Naive B cell (primary cell): ENCODE measurements at regions not wholly inside any gene's neighbourhood (a gene's known extent, or its start where the extent isn't known, plus 50 kb on each side); places are given as distances from the start of the nearest gene placed in this dataset.
"Not testable (repeated sequence)": the region's sequence is repeated elsewhere in the genome, so short reads cannot be mapped to it uniquely, and the experiment has no call there.

Experiments
- ATAC-seq, 2 donors: fragments of 150-1000 bp; cut with Tn5 transposase; 2 replicates each; pipeline ENCODE4 v1.10.0; 2021; ENCODE audit warnings: low read depth in 2 of 2, mild to moderate bottlenecking in 2 of 2, moderate library complexity in 2 of 2
- DNase-seq: peaks from one replicate; pipeline ENCODE4 v3.0.0; 2022
- H3K27ac Mint-ChIP-seq, 6 donors: one replicate each; pipeline ENCODE4 v1.8.0; 2020 to 2022; ENCODE audit warnings: mild to moderate bottlenecking in 6 of 6, mixed read lengths in 6 of 6, moderate library complexity in 5 of 6, inconsistent platforms in 2 of 6
- H3K27me3 Mint-ChIP-seq, 3 donors: one replicate each; pipeline ENCODE4 v1.8.0; 2021 to 2022; ENCODE audit warnings: mixed read lengths in 3 of 3, mild to moderate bottlenecking in 1 of 3
- H3K36me3 Mint-ChIP-seq, 2 donors: one replicate each; pipeline ENCODE4 v1.8.0; 2020 to 2022; ENCODE audit warnings: mixed read lengths in 2 of 2, inconsistent platforms in 1 of 2, mild to moderate bottlenecking in 1 of 2
- H3K4me1 Mint-ChIP-seq, 3 donors: one replicate each; pipeline ENCODE4 v1.8.0; 2020 to 2022; ENCODE audit warnings: mixed read lengths in 3 of 3, inconsistent platforms in 1 of 3, mild to moderate bottlenecking in 1 of 3, moderate library complexity in 1 of 3
- H3K4me3 Mint-ChIP-seq, 8 donors: one replicate each; pipeline ENCODE4 v1.8.0; 2020 to 2022; ENCODE audit warnings: mild to moderate bottlenecking in 8 of 8, mixed read lengths in 8 of 8, moderate library complexity in 8 of 8, inconsistent platforms in 2 of 8
- H3K9me3 Mint-ChIP-seq, 7 donors: one replicate each; pipeline ENCODE4 v1.8.0; 2020 to 2022; ENCODE audit warnings: mixed read lengths in 7 of 7, mild to moderate bottlenecking in 5 of 7, inconsistent platforms in 2 of 7, moderate library complexity in 1 of 7

GRCh38 chr2:116510117-116510671 lies 1304.3 kb upstream of the DDX18 start:
- Mint-ChIP-seq H3K4me1 (no peaks in the 10 kb centered on the region), H3K9me3 (peaks cover 0 to 5% (median 1%) of the 10 kb centered on the region in 7 donors), H3K27ac (no peak overlapping the region), H3K4me3 (no peak overlapping the region), H3K36me3 (no peaks in the 10 kb centered on the region), H3K27me3 (no peaks in the 10 kb centered on the region)
- DNase-seq (no peak), ATAC-seq (no peak)

- ATAC-seq (no peak), DNase-seq (no peak)
- Mint-ChIP-seq H3K4me1 (no peaks in the 10 kb centered on the region), H3K4me3 (no peak overlapping the region), H3K36me3 (no peaks in the 10 kb centered on the region), H3K27me3 (no peaks in the 10 kb centered on the region), H3K27ac (no peak overlapping the region), H3K9me3 (peaks cover 0 to 5% (median 1%) of the 10 kb centered on the region in 7 donors)
Observed at GRCh38 chr2:116511426-116511825, 1303.1 kb upstream of the DDX18 start.

- Mint-ChIP-seq H3K36me3 (no peaks in the 10 kb centered on the region), H3K4me1 (no peaks in the 10 kb centered on the region), H3K27me3 (no peaks in the 10 kb centered on the region), H3K4me3 (no peak overlapping the region), H3K9me3 (peaks cover 0 to 14% (median 0%) of the 10 kb centered on the region in 7 donors), H3K27ac (no peak overlapping the region)
- no peak for DNase-seq
- no peak for ATAC-seq
Observed at GRCh38 chr2:116513991-116514390, 1300.5 kb upstream of the DDX18 start.

- H3K4me1 Mint-ChIP-seq, result no peaks in the 10 kb centered on the region
- DNase-seq (no peak), ATAC-seq (no peak)
- H3K36me3 Mint-ChIP-seq, result no peaks in the 10 kb centered on the region
- H3K9me3 Mint-ChIP-seq, result peaks cover 0 to 24% (median 6%) of the 10 kb centered on the region in 7 donors
- H3K27ac Mint-ChIP-seq, result no peak overlapping the region
- H3K27me3 Mint-ChIP-seq, result no peaks in the 10 kb centered on the region
- H3K4me3 Mint-ChIP-seq, result no peak overlapping the region
Observed at GRCh38 chr2:116517936-116518335, 1296.6 kb upstream of the DDX18 start.

- Mint-ChIP-seq H3K4me3 (no peak overlapping the region), H3K36me3 (no peaks in the 10 kb centered on the region), H3K9me3 (peaks cover 2 to 15% (median 6%) of the 10 kb centered on the region in 7 donors), H3K27me3 (no peaks in the 10 kb centered on the region), H3K4me1 (no peaks in the 10 kb centered on the region), H3K27ac (no peak overlapping the region)
- DNase-seq (no peak), ATAC-seq (no peak)
Observed at GRCh38 chr2:116537811-116538210, 1276.7 kb upstream of the DDX18 start.

GRCh38 chr2:116545286-116546068 lies 1269.0 kb upstream of the DDX18 start:
- Mint-ChIP-seq H3K27me3 (no peaks in the 10 kb centered on the region), H3K9me3 (peaks cover 0 to 24% (median 9%) of the 10 kb centered on the region in 7 donors)

GRCh38 chr2:116552738-116553419 lies 1261.6 kb upstream of the DDX18 start:
- not testable (repeated sequence) for H3K36me3 Mint-ChIP-seq, H3K4me1 Mint-ChIP-seq, H3K27me3 Mint-ChIP-seq, DNase-seq, H3K27ac Mint-ChIP-seq, H3K4me3 Mint-ChIP-seq, ATAC-seq
- H3K9me3 Mint-ChIP-seq, result peaks cover 2 to 19% (median 10%) of the 10 kb centered on the region in 7 donors

More at GRCh38 chr2:116545286-116546068, 1269.0 kb upstream of the DDX18 start:
- no peak overlapping the region for H3K4me3 Mint-ChIP-seq
- DNase-seq (no peak), ATAC-seq (no peak)
- no peaks in the 10 kb centered on the region for H3K36me3 Mint-ChIP-seq
- no peaks in the 10 kb centered on the region for H3K4me1 Mint-ChIP-seq
- H3K27ac Mint-ChIP-seq, result no peak overlapping the region

GRCh38 chr2:116580209-116580608 lies 1234.3 kb upstream of the DDX18 start:
- H3K9me3 Mint-ChIP-seq, result peaks cover 2 to 17% (median 6%) of the 10 kb centered on the region in 7 donors
- H3K4me1 Mint-ChIP-seq, result no peaks in the 10 kb centered on the region
- no peaks in the 10 kb centered on the region for H3K36me3 Mint-ChIP-seq
- H3K4me3 Mint-ChIP-seq, result no peak overlapping the region
- ATAC-seq (no peak), DNase-seq (no peak)
- H3K27ac Mint-ChIP-seq, result no peak overlapping the region
- no peaks in the 10 kb centered on the region for H3K27me3 Mint-ChIP-seq

GRCh38 chr2:116582850-116583249 lies 1231.6 kb upstream of the DDX18 start:
- Mint-ChIP-seq H3K9me3 (peaks cover 3 to 10% (median 5%) of the 10 kb centered on the region in 7 donors), H3K4me1 (no peaks in the 10 kb centered on the region), H3K36me3 (no peaks in the 10 kb centered on the region), H3K4me3 (peak overlapping the region in 1 of 8 donors; percentile 32), H3K27ac (no peak overlapping the region), H3K27me3 (no peaks in the 10 kb centered on the region)
- no peak for DNase-seq
- ATAC-seq, result no peak

GRCh38 chr2:116585669-116586327 lies 1228.7 kb upstream of the DDX18 start:
- H3K36me3 Mint-ChIP-seq, result no peaks in the 10 kb centered on the region
- ATAC-seq, result no peak
- H3K4me1 Mint-ChIP-seq, result no peaks in the 10 kb centered on the region
- no peaks in the 10 kb centered on the region for H3K27me3 Mint-ChIP-seq
- no peak for DNase-seq
- H3K4me3 Mint-ChIP-seq, result no peak overlapping the region
- peaks cover 0 to 15% (median 12%) of the 10 kb centered on the region in 7 donors for H3K9me3 Mint-ChIP-seq
- H3K27ac Mint-ChIP-seq, result no peak overlapping the region

GRCh38 chr2:116586328-116586689 lies 1228.2 kb upstream of the DDX18 start:
- H3K4me3 Mint-ChIP-seq, result no peak overlapping the region
- no peaks in the 10 kb centered on the region for H3K4me1 Mint-ChIP-seq
- H3K27me3 Mint-ChIP-seq, result no peaks in the 10 kb centered on the region
- ATAC-seq, result no peak
- no peak for DNase-seq
- no peaks in the 10 kb centered on the region for H3K36me3 Mint-ChIP-seq
- peaks cover 0 to 15% (median 12%) of the 10 kb centered on the region in 7 donors for H3K9me3 Mint-ChIP-seq
- no peak overlapping the region for H3K27ac Mint-ChIP-seq
